ENCODE measurements at regions not wholly inside any gene's neighbourhood (a gene's known extent, or its start where the extent isn't known, plus 50 kb on each side); places are given as distances from the start of the nearest gene placed in this dataset.

- DNase-seq (ENCODE audit: low read depth), result no peak
Observed at GRCh38 chr3:31050296-31050695, 155.8 kb upstream of the GADL1 start.

DNA sequence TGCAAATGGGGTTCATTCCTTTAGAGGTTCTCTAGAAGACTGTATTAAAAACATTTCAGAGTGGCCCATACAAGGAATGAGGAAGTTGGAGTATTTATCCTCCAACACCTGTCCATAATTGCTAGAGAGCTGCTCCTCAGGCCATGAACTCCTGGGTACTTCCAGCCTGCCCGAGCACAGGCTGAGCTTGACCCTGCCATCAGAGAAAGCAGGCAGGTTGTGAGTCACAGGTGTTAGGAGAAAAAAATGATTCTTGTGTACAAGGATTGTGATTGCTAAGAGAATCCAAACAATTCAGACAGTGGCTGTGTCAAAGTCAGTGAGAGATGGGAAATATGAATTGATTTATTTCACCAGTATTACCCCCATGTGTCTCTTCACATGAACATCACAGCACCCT is 156.8 kb upstream of the GADL1 start:
- DNase-seq (ENCODE audit: low read depth), result no peak

DNA sequence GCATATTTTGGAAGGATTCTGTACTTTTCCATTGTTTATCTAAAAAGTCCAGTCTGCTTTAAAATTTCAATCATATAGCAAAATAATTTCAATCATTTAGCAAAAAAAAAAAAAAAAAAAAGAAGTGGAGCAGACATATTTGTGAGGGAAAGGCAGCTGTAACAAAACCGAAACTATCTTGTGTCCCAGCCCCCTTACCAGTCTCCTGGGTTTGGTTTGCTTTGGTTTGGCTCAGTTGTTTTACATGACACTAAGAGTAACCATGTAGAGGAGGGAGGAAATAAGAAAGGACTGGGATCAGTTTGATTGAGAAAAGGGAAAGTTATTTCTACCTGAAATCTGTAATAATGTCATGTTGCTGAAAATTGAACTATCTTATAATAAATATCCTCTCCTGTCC is 158.8 kb upstream of the GADL1 start:
- no peak for DNase-seq (ENCODE audit: low read depth)

- DNase-seq (ENCODE audit: low read depth), result no peak
Observed at GRCh38 chr3:31054032-31054431, 159.6 kb upstream of the GADL1 start.

GRCh38 chr3:31055757-31056156 is 161.3 kb upstream of the GADL1 start:
- DNase-seq (ENCODE audit: low read depth), result no peak

DNA sequence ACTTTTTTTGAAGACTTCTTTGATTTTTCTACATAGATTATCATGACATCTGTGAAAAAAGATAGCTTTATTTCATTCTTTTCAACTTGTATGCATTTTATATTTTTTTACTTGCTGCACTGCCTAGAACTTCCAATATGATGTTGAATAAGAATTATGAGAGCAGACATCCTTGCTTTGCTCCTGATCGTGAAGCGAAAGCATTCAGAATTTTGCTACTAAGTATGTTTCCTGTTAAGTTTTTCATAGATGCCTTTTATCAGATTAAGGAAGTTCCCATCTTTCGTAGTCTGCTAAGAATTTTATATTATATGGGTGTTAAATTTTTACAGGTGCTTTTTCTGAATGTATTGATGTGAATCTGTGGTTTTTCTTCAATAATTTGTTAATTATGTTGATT is 163.4 kb upstream of the GADL1 start:
- no peak for DNase-seq (ENCODE audit: low read depth)

- DNase-seq (ENCODE audit: low read depth), result no peak
Observed at GRCh38 chr3:31064021-31064420, 169.6 kb upstream of the GADL1 start.

DNA sequence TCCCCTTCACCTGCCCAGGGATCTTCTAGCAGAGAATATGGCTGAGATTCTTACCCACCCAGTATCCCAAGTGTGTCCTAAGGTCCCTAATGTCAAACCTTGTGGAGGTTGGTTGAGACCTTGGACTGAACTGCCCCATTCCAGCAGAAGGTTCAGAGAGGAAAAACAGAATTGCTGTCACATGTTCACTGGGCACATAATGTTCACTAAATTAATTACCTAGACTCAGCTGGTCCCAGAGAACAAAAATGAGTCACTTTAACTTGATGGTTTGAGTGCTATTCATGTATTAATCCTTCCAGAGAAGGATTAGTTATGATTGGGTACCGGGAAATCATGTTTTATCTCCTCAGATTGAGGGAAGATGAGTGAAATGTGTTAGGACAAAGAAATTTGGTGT is 171.3 kb upstream of the GADL1 start:
- DNase-seq (ENCODE audit: low read depth), result no peak

DNA sequence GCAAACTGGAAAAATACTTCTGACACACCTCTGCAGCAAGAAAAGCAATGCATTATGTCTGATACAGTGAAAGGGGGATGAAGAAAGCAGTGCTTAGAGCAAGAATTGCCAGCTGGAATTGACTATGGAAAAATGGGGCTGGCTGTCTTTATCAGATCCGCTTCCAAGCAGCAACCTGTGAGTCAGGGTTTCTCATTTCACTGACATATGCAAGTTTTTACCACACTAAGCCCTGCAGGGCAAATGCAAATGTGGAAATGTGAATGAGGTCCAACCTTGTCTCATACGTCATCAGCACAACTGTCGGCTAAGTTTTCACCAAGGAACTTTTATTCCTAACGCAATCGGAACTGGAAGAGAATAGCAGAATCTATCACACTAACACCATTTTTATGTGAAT is 172.5 kb upstream of the GADL1 start:
- DNase-seq (ENCODE audit: low read depth), result no peak

- DNase-seq (ENCODE audit: low read depth), result no peak
Observed at GRCh38 chr3:31075471-31075870, 181.0 kb upstream of the GADL1 start.

GRCh38 chr3:31075876-31076275 is 181.4 kb upstream of the GADL1 start:
- DNase-seq (ENCODE audit: low read depth), result no peak

- peak; percentile 73 for DNase-seq (ENCODE audit: low read depth)
Observed at GRCh38 chr3:31077021-31077601, 182.7 kb upstream of the GADL1 start.

GRCh38 chr3:31077826-31078225 is 183.4 kb upstream of the GADL1 start:
- no peak for DNase-seq (ENCODE audit: low read depth)

GRCh38 chr3:31079689-31080088 is 185.2 kb upstream of the GADL1 start:
- DNase-seq (ENCODE audit: low read depth), result no peak

- no peak for DNase-seq (ENCODE audit: low read depth)
Observed at GRCh38 chr3:31081018-31081662, 186.7 kb upstream of the GADL1 start.

DNA sequence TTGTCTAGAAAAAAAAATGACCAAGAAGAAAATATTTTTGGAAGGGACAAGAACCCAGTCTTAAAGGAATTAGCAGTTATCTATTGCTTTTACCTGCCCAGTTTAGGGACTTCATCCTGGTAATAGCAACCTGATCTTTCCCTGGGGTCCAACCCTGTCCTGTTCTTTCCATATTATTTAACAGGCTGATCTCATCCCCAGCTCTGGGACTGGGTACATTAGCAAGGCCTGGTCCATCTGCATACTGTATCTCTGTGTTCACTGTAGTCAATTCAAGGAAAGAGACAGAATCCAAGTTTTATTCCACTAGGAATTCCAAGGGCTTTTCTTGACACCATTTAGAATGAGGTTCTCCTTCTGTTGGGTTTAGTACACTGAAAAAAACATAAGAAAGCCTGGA is 191.7 kb upstream of the GADL1 start:
- no peak for DNase-seq (ENCODE audit: low read depth)

DNA sequence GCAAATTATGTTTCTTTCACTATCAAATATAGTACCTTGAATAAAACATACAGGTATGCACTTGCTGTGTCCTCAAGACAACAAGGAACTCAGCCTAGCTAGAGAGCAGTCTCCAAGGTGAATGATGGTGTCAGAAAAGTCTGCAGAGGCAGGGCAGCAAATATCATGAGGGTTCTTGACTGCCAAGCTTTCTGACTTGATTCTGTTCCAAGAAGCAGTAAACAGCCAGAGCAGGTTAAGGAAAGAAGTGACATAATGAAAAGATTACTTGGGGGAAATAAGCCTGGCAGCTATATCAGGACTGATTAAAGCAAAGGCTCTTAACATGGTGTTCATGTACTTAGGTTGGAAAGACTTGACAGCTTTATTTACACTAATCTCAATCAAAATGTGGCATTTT is 192.2 kb upstream of the GADL1 start:
- DNase-seq (ENCODE audit: low read depth), result no peak

GRCh38 chr3:31091748-31092147 is 197.3 kb upstream of the GADL1 start:
- DNase-seq (ENCODE audit: low read depth), result no peak

DNA sequence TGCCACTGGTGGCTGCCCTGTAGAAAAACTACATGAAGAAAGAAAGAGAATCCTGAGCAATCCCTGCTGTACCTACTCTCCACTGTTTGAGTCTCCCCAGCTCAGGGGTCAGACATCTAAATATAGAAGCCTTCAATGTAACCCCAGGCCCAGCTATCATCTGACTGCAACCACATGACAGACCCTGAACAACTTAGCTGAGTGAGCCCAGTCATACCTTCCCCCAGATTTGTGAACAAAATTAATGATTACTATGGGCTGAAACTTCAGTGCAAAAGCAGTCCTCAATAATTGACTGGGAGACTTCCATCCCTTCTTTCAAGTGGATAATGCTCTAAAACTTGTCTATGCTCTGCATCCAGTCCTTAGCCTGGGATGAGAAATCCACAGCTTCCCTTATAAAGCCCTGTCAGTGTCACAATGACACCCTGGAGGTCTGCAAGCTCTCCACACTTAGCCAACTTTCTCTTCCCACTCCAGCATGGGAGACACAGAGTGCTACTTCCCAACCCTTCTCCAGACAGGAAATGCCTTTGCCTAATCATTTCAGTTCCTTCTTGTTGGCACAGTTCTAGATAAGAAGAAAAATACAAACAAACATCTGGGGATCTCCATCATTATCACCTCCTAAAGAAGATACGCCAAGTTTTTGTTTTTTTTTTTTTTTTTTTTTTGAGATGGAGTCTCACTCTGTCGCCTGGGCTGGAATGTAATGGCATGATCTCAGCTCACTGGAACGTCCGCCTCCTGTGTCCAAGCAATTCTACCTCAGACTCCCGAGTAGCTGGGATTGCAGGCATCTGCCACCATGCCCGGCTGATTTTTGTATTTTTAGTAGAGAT is 198.5 kb upstream of the GADL1 start:
- no peak for DNase-seq (ENCODE audit: low read depth)

GRCh38 chr3:31093606-31094005 is 199.1 kb upstream of the GADL1 start:
- no peak for DNase-seq (ENCODE audit: low read depth)

- no peak for DNase-seq (ENCODE audit: low read depth)
Observed at GRCh38 chr3:31094048-31094447, 199.6 kb upstream of the GADL1 start.

- no peak for DNase-seq (ENCODE audit: low read depth)
Observed at GRCh38 chr3:31095255-31095654, 200.8 kb upstream of the GADL1 start.

- DNase-seq (ENCODE audit: low read depth), result peak; percentile 53
Observed at GRCh38 chr3:31096661-31097395, 202.4 kb upstream of the GADL1 start.

Data from CMK (cell line).